Erythroblast (primary cell): ENCODE measurements at regions not wholly inside any gene's neighbourhood (a gene's known extent, or its start where the extent isn't known, plus 50 kb on each side); places are given as distances from the start of the nearest gene placed in this dataset.
A peak's percentile ranks its signal among the peaks of the same experiment; 100 is the strongest.
"Not testable (repeated sequence)": the region's sequence is repeated elsewhere in the genome, so short reads cannot be mapped to it uniquely, and the experiment has no call there.

Experiments
- DNase-seq, 2 experiments: peaks; one replicate each; lab custom pipeline; 2025; lab: John Stamatoyannopoulos, UW
- GATA1 ChIP-seq: IDR thresholded peaks from 2 replicates; pipeline ENCODE4 v1.6.1; 2011; ENCODE audit warnings: low read depth, mild to moderate bottlenecking, control low read depth, low read length, moderate library complexity
- POLR2A ChIP-seq: IDR thresholded peaks from 2 replicates; pipeline ENCODE4 v1.6.1; 2011; ENCODE audit warnings: mild to moderate bottlenecking, low read length

GRCh38 chr12:71315328-71315985 is 124.1 kb upstream of the LGR5 start:
- TF ChIP-seq GATA1 (no peak), POLR2A (no peak)
- no peak for DNase-seq

GRCh38 chr12:71312768-71313403 is 126.7 kb upstream of the LGR5 start:
- TF ChIP-seq POLR2A (no peak), GATA1 (no peak)
- DNase-seq = no peak

- not testable (repeated sequence) for DNase-seq
These were observed 128.0 kb upstream of the LGR5 start for GRCh38 chr12:71311611-71312010.

GRCh38 chr12:71306808-71307207 is 132.8 kb upstream of the LGR5 start:
- no peak for DNase-seq
- TF ChIP-seq POLR2A (no peak), GATA1 (no peak)

- TF ChIP-seq GATA1 (no peak), POLR2A (no peak)
- DNase-seq = no peak
These were observed 135.3 kb upstream of the LGR5 start for GRCh38 chr12:71304306-71304705.

- DNase-seq = no peak
- TF ChIP-seq GATA1 = no peak
- TF ChIP-seq POLR2A = no peak
These were observed 136.4 kb upstream of the LGR5 start for GRCh38 chr12:71303199-71303598.

GRCh38 chr12:71300772-71301675 is 138.6 kb upstream of the LGR5 start:
- DNase-seq = peak; percentile 64 to 82
- TF ChIP-seq GATA1 (no peak), POLR2A (no peak)

GRCh38 chr12:71299541-71300376 is 139.8 kb upstream of the LGR5 start:
- peak; percentile 61 to 75 for DNase-seq
- TF ChIP-seq POLR2A (no peak), GATA1 (no peak)

- TF ChIP-seq POLR2A (no peak), GATA1 (no peak)
- DNase-seq = no peak
These were observed 140.1 kb upstream of the TSPAN8 start for GRCh38 chr12:71297930-71298329.

GRCh38 chr12:71295953-71296352 is 138.2 kb upstream of the TSPAN8 start:
- TF ChIP-seq GATA1 = no peak
- TF ChIP-seq POLR2A = no peak
- DNase-seq = no peak

GRCh38 chr12:71291746-71292145 is 133.9 kb upstream of the TSPAN8 start:
- no peak for TF ChIP-seq POLR2A
- no peak for TF ChIP-seq GATA1
- no peak for DNase-seq

- DNase-seq = no peak
- TF ChIP-seq GATA1 = no peak
- no peak for TF ChIP-seq POLR2A
These were observed 126.1 kb upstream of the TSPAN8 start for GRCh38 chr12:71283883-71284282.

- TF ChIP-seq GATA1 (no peak), POLR2A (no peak)
- DNase-seq = no peak
These were observed 125.1 kb upstream of the TSPAN8 start for GRCh38 chr12:71282925-71283324.
